SKM-1 treated with dmso at 0.1 percent for 144 hours (cell line): ENCODE measurements at regions not wholly inside any gene's neighbourhood (a gene's known extent, or its start where the extent isn't known, plus 50 kb on each side); places are given as distances from the start of the nearest gene placed in this dataset.
A peak's percentile ranks its signal among the peaks of the same experiment; 100 is the strongest.

ENCODE experiments used
- DNase-seq: peaks from one replicate; lab custom pipeline; 2025; ENCODE audit not compliant: unreplicated experiment; lab: John Stamatoyannopoulos, UW

DNA sequence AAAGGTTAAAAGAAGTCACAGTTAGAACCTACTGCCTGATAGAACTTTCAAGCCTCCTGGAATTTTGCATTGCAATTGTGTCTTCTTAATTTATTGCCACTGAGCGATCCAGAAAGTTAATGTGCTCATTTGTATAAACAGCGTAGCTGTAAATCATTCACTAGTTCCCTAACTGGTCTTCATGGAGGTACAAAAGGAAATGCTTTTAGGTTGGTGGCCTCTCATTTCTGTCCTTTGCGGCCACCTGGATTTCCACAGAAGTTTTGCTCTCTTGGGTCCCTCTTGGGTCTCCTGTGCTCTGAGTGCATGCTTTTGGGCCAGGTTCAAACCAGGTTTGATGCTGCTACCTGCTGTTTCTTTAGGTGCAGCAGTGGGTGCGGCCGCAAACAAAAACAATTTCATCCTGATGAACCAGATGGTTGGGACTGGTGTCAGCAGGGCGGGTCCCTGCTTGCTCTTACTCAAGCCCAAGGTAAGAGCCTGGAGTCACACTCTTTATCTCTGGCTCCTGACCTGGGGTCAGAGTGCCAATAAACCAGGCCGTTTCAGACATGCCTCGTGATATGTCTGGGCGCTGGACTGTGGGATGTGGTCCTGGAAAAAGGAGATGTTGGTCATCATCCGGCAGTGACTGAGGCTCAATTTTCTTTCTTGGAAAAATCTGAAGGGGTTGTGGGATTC, 270.1 kb downstream of the PTTG2 start:
- DNase-seq: no peak

DNA sequence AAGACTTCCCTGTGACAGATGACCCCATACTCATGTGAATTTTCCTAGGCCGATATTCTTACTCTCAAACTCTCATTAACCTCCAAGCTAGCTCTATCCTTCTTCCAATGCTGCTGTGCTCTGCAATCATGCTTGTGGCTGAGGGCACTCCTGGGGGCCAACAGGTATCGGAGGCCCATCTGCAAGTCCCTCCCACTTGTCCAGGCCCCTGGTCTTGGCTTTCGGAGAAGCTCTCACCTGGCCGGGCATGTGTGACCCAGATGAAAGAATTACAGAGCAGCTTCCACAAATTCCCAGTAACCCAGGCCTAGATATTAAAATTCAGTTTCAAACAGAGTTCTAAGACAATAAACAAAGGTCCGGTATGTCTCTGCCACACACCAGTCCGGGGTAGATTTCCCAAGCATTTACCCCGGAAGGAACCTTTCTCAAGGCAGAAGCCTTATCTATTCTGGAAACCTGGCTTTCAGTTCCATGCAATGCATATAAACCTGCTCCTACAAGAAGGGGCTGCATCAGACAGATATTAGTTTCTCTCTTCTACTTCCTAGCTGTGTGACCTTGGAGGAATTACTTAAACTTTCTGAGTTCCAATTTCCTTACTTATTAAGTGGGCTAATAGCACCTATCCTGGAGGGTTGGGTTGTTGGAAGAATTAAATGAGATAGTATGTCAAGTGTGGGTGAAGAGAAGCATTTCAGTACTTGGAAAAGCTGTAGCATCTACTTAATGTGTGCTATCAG, 270.8 kb downstream of the PTTG2 start:
- DNase-seq: no peak

DNA sequence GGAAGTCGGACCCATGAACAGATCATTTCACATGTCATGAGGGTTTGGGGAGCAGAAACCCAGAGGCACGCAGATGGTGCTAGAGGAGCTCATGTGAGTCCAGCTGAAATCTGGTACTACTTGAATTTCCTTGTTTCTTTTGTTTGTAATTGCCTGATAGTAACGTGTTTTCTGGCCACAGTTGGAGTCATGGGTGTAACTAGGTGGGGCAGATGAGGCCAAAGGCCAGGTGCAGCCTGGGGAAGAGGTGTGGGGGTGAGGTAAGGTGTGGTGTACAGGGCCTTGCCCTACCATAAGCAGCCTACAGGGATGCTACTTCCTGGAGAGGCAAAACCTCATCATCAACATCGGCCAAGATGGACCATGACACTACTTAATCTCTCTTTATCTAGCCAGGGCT, 271.4 kb downstream of the PTTG2 start:
- no peak for DNase-seq

DNA sequence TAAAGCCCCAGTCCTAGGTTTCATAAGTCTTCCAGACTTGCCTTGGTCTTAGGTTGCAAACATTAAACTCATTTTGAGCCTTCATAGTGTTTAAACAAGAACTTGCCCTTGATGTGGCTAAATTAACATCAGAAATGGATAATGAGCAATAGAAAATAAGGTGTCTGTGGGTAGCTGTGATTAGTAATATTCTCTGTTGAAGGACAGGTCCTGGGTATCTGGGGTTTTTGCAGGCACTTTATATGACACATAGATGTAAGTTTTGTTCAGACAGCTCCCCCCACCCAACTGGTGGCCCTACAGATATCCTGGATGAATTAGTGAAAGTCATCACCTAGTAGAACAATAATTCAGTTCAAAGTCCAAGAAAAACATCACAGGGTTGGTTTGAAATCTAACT, 272.5 kb downstream of the PTTG2 start:
- no peak for DNase-seq

DNA sequence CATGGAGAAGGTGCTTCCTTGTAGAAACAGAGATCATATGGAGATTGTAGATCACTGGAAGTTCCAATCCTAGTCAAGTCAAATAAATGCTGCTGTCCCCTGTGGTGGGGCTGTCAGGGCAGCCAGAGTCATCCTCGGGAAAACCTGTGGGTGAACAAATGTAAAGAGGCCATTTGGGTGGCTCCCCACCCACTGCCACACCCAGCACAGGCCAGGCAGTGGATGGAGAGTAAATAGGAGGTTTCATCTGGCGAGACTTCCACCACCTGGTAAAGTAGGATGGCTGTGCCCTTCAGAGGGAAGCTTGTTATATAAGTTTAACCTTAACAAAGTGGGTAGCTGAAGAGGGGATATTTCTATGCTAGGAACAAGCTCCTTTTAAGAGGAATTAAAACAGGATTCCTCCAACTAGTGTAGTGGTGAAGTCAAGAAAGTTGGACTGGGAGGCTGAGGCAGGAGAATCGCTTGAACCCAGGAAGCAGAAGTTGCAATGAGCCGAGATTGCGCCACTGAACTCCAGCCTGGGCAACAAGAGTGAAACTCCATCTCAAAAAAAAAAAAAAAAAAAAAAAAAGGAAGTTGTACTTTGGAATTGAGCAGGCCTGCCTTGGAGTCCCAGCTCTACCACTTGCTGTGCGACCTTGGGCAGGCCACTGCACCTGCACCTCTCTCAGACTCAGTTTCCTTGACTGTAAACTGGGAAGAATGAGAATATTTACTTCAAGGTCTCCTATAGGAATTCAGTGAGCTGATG, 273.7 kb downstream of the PTTG2 start:
- peak; percentile 63 for DNase-seq

DNA sequence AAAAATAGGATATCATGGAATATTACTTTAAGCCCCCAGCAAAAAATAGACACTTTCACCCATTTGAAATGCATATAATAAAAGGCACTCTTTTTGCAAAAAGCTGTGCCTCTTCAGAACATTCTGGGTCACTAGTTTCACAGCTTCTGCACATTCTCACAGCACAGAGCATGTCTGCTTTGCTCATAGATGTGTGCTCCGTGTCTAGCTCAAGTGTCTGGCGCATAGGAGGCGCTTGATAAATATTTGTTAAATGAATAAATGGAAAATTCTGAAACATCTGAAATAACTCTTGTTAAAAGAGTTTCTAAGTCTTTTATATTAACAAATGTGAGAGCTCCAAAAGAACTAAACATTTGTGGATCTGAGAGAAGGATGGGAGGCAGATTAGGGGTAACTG, 275.2 kb downstream of the PTTG2 start:
- no peak for DNase-seq

DNA sequence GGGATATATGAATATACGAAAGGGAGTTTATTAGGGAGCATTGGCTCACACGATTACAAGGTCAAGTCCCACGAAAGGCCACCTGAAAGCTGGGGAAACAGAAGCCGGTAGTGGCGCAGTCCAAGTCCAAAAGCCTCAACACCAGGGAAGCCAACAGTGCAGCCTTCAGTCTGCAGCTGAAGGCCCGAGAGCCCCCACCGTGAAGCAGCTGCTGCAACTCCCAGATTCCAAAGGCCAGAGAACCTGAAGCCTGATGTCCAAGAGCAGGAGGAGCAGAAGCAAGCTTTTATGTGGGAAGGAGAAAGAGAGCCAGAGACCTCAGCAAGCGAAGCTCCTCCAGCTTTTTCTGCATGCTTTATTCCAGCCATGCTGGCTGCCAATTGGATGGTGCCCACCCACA, 275.8 kb downstream of the PTTG2 start:
- no peak for DNase-seq

DNA sequence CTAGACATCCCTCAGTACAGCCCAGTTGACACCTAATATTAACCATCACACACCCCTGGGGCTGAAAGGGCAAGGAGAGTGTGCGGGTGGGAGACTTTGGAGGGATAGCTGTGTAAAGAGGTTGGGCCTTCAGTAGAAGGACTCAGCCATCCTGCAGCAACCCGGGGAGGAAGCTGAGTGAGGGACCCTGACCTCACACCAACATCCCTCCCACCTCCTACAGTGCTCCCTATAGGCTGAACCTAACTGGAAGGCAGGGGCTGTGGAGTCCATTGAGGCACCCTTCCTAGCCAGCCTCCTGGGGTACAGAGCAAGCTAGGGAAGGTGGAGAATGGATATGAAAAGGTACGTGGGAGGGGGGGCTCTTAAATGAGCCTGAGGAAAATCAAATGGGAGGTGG, 276.3 kb downstream of the PTTG2 start:
- no peak for DNase-seq

DNA sequence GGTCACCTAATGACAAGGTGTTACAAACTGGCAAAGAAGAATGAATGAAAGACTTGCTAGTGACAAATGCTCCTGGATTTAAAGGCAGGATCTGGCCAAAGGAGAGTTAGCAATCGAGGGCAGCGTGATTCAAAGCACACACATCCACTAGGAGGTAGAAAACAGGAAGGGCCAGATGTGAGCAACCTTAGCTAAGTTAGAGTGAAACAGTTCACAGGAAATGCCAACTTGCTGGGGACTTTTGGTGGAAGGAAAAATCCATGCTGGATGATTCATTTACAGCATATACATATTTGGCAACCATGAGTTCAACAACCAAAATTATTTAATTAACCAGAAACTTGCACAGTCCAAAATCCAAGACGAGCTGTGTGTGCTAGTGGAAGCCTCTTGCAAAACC, 276.9 kb downstream of the PTTG2 start:
- no peak for DNase-seq

DNA sequence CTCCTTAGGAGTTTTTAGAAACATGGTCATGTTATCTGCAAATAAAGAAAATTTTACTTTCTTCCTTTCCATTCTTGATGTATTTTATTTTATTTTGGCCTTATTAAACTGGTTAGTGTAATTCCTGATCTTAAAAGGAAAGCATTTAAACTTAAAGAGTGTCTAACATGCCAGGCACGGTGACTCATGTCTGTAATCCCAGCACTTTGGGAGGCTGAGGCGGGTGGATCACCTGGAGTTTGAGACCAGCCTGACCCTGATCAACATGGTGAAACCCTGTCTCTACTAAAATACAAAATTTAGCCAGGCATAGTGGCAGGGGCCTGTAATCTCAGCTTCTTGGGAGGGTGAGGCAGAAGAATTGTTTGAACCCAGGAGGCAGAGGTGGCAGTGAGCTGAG, 281.3 kb downstream of the PTTG2 start:
- DNase-seq: no peak

DNA sequence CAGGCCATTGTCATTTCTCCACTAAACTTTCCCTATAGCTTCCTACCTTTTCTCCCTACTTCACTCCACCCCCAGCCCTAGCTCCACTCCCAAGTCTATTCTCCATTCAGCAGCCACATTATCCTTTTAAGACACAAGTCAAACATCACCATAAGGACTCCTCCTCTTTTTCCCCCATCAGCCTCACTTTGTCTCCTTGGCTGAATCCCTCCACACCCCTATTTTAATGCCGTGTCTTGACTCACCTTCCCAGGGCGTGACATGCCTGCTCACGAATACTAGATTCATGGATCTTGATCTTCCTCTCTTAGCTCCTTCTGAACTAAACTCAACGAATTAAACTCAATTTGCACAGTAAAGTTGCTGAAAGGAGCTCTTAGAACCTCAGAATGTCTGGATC, 281.9 kb downstream of the PTTG2 start:
- no peak for DNase-seq

DNA sequence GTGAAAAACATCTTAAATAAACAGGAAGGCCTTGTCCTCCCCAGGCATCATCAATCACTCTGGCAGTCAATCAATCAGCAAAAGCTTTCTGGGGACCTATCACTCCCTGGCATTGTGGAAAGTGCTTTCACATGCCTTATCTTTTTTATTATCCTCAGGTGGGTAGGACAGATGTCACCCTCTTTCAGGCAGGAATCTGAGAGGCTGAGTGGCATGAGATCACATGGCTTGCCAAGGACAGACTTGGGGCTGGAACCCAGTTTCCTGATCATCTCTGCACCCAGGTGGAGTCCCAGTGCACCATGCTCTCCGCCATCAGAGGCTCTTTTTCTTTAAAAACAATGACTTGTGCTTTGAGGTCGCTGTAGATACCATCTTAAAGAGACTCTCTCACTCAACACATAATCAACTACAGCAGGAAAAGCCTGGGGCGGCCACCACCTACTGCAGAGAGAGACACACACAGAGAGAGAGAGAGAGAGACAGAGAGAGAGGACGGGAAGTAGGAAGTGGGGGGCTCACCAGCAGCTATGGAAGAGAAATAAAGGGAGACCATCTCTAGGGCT, 282.7 kb downstream of the PTTG2 start:
- no peak for DNase-seq

DNA sequence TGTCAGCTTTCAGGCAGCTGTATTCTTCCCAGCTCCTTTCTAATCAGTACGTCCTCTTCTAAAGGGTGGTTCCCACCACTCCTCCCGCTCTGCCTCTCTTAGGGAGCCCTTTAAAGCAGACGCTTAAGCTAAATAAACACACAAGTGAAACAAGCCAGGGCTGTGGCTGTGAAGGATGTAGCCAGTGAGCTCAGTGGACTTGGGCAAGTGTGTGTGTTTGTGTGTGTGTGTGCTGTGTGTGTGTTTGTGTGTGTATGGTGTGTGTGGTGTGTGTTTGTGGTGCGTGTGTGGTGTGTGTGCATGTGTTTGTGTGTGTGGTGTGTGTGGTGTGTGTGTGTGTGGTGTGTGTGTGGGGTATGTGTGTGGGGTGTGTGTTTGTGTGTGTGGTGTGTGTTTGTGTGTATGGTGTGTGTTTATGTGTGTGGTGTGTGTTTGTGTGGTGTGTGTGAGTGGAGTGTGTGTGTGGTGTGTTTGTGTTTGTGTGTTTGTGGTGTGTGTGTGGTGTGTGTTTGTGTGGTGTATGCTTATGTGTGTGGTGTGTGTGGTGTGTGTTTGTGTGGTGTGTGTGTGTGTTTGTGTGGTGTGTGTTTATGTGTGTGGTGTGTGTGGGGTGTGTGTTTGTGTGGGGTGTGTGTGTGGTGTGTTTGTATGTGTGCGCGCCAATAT, 283.3 kb downstream of the PTTG2 start:
- no peak for DNase-seq

DNA sequence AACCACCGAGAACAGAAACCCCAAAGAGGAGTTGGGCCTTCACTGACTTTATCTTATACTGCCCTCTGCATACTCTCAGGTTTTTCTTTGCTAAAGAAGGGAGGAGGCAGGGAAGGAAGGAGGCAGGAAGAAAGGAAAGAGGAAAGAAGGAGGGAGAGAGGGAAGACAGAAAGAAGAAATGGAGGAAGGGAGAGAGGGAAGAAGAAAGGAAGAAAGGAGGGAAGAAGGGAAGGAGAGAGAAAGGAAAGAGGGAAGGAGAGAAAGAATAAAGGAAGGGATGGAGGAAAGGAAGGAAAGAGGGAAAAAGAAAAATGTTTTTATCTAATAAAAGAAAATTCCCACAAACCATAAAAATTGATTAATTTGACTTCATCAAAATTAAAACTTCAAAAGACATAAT, 294.6 kb downstream of the PTTG2 start:
- no peak for DNase-seq

DNA sequence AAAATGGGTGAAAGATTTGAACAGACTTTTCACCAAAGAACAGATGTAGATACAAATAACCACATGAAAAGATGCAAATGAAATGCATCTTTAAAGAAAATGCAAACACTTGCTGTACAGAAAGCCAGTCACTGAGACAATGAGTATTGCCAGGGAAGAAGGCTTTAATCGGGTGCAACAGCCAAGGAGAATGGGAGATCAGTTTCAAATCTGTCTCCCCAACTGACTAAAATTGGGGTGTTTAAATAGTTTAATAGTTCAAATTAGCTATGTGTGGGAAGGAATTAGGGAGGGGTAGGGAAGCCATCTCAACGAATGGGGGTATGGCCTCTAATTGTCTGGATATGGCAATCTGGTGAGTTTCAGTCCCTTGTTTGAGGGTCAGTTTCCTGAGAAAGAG, 295.4 kb downstream of the PTTG2 start:
- no peak for DNase-seq

DNA sequence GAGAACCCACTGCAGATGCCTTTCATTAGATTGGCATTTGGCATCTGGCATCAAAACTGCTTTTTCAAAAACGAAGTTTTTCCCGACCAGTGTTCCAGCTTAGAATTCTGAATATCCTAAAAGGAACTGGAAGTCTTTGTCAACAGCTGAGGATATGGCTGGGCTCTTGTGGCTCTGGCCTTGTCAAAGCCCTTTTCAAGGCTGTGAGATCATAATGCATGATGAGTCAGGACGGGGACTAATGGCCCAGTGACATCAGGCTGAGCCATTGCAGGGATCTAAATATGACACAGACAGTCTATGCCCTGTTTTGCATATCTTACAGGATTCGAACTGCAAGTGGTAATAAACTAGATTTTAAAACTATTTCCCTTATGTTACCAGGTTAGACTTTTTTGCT, 306.4 kb downstream of the PTTG2 start:
- no peak for DNase-seq

DNA sequence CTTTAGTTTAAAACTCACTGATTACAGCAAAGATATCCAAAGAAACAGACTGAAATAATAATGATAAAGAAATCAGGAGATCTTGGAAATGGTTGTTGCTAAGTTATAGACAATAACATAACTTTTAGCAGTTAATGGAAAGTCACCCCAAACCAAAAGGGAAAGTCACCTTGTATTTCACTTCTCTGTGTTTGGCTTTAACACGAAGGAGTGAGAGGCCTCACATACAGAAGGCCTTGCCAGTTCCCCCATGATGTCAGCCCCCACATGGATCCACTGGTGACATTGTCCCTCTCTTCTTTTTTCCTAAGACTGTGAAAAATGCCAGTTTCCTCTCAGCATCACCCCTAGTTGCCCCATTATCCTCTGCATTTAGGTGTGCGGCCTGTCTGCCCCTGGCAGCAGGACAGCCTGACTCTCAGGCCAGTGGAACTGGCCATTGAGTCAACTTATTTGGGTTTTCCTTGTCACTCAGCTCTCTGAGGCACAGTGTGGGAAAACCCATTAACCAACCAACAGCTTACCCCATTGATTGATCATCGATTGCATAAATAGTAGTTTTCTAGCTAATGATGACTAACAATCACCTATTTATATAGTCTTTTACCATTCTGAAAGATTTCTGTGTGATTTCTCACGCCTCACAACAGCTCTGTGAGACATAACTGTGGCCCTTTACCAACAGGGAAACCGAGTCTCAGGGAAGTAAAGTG, 308.1 kb downstream of the PTTG2 start:
- DNase-seq: no peak

DNA sequence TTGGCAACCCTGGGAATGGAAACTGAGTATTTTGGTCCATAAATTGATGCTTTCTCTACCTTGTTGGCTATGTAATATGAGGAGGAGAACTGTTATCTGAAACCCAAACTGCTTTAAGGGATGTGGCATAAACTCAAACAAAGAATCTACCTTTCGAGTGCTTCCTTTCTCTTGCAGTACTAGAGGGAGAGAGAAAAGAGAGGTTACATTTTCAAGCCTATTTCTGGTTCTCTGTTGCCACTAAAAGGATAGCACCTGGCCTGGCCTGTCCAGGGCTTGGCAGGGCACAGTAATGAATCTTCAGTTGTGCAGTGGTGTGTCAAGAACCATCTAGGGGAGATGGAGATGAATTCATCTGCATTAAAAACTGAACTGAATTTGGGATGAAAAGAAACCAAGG, 308.6 kb downstream of the PTTG2 start:
- no peak for DNase-seq

DNA sequence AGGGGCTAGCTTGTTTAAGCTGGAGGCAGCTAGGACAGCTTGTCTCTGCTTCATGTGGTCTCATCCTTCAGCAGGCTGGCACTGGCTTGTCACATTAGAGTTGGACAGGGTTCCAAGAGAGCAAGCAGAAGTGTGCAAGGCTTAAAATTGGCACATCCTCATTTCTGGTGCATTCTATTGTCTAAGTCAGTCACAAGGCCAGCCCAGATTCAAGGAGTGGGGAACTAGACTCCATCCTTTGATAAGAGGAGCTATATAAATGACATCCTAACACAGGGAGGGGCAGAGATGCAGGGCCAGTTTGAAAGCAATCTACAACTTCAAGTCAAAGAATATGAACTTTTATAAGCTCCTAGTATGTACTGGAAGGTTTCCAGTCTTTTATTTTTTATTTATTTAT, 313.2 kb downstream of the PTTG2 start:
- no peak for DNase-seq

DNA sequence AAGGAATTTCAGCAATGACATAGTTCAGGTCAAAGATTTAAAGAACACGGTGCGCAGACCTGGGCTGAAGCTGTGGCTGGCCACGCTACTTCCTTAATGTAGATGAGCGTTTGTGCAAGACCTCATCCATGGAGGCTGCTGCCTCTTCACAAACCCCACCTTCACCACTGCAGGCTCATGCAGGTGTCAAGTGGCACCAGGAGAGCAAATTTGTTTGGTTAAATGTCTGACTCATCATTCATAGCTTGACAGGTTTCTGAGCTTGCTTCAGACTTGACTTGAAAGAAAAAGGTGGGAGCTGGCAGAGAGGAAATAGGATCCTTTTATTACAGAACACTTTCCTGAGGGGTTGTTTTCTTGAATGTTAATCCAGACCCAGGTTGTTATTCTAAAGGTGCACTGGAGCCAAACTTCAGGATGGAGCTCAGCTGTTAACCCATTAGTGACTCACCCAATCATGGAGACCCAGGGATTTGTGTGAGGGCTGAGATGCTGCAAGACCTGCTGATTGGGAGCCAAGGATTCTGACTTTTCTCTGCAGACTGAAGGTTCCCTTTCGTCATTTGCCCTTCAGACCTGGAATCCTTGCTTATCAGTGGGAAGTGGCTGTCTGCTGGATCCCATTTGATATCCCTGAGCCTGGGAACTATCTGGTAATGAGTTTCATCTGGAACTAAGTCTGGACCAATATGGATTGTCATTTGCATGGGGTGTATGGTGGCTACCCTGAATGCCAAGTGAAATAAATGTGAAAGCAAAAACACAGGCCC, 315.3 kb downstream of the PTTG2 start:
- DNase-seq: no peak
